IMR-90 (cell line): ENCODE measurements at regions not wholly inside any gene's neighbourhood (a gene's known extent, or its start where the extent isn't known, plus 50 kb on each side); places are given as distances from the start of the nearest gene placed in this dataset.

Source experiments
- BHLHE40 ChIP-seq: fragments of 150-350 bp; IDR thresholded peaks from 2 replicates; pipeline ENCODE4 v1.6.1; 2016; ENCODE audit warnings: mild to moderate bottlenecking, low read depth, low read length
- CTCF ChIP-seq: conservative IDR thresholded peaks from 2 replicates; pipeline ENCODE4 v1.5.1; 2012; ENCODE audit warnings: mild to moderate bottlenecking, low read depth, low read length, improper control_type of control experiment
- POLR2A ChIP-seq: IDR thresholded peaks from 2 replicates; pipeline ENCODE4 v1.6.1; 2012; ENCODE audit warnings: mild to moderate bottlenecking, low read depth, low read length

DNA sequence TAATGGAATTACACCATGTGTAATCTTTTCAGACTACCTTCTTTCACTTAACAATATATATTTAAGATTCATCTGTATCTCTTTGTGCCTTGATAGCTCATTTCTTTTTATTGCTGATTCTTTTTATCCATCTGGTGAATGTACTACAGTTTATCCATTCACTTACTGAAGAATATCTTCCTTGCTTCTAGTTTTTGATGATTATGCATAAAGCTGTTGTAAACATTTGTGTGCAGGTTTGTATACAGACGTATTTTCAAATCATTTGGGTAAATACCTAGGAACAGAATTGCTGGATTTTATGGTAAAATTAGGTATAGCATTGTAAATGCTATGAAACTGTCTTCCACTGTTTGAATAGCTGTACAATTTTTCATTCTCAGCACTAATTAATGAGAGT lies 592.6 kb upstream of the HS6ST1 start:
- TF ChIP-seq BHLHE40 (no peak), CTCF (no peak), POLR2A (no peak)
